Tibial nerve (tissue), 4 donors: ENCODE measurements at regions not wholly inside any gene's neighbourhood (a gene's known extent, or its start where the extent isn't known, plus 50 kb on each side); places are given as distances from the start of the nearest gene placed in this dataset.

ENCODE experiments used
- DNase-seq, 2 donors: peaks; one replicate each; pipeline ENCODE4 v3.0.0-alpha.2; 2019; ENCODE audit warnings: low spot score in 2 of 2
- H3K27ac ChIP-seq, 4 donors: fragments of 200-600 bp; sonication (generic) in 3 of 4; one replicate each; pipeline ENCODE4 v1.5.1; 2017 to 2019; ENCODE audit warnings: mild to moderate bottlenecking in 1 of 4
- H3K27me3 ChIP-seq, 2 donors: fragments of 200-600 bp; sonication (generic) in 1 of 2; one replicate each; pipeline versions ENCODE4 v1.5.1 to v1.6.0; 2017 to 2019
- H3K36me3 ChIP-seq, 3 donors: fragments of 200-600 bp; sonication (generic); one replicate each; pipeline ENCODE4 v1.5.1; 2018 to 2019
- H3K4me1 ChIP-seq, 4 donors: fragments of 200-600 bp; sonication (generic) in 3 of 4; one replicate each; pipeline ENCODE4 v1.5.1; 2017 to 2019
- H3K4me3 ChIP-seq, 4 donors: fragments of 200-600 bp; sonication (generic) in 3 of 4; one replicate each; pipeline ENCODE4 v1.5.1; 2017 to 2019; ENCODE audit warnings: mild to moderate bottlenecking in 1 of 4, moderate library complexity in 1 of 4
- H3K9me3 ChIP-seq, 4 donors: fragments of 200-600 bp; sonication (generic) in 3 of 4; one replicate each; pipeline ENCODE4 v1.5.1; 2017 to 2019
- CTCF ChIP-seq, 5 experiments: fragments of 200-600 bp in 3 of 5; fragments of 450-650 bp in 2 of 5; sonication (generic) in 3 of 5; IDR thresholded peaks; one replicate each; pipeline ENCODE4 v1.5.1; 2016 to 2019; ENCODE audit warnings: antibody characterized with exemption in 5 of 5, mild to moderate bottlenecking in 3 of 5, moderate library complexity in 2 of 5
- EP300 ChIP-seq, 2 donors: sonication (generic); formaldehyde crosslinking; IDR thresholded peaks; one replicate each; pipeline ENCODE4 v1.6.1; 2017; ENCODE audit warnings: antibody characterized with exemption in 2 of 2, mild to moderate bottlenecking in 1 of 2
- POLR2A ChIP-seq, 2 donors: fragments of 450-650 bp; IDR thresholded peaks; one replicate each; pipeline ENCODE4 v1.6.1; 2017; ENCODE audit warnings: antibody characterized with exemption in 2 of 2, mild to moderate bottlenecking in 2 of 2, moderate library complexity in 2 of 2
- WGBS, 2 donors: methylation state at CpG; one replicate each; pipeline ENCODE4 v1.1.5; 2018; 5-methylcytosine and 5-hydroxymethylcytosine counted together

GRCh38 chr11:27928809-27929208 is 179.1 kb downstream of the KIF18A start:
- no peak overlapping the region for H3K4me3 ChIP-seq
- no peak for DNase-seq

GRCh38 chr11:27926981-27927481 is 180.9 kb downstream of the KIF18A start:
- WGBS, 2 donors, result 71 to 72% methylated on average over 4 of the region's 4 CpGs
- DNase-seq, result no peak
- H3K27ac ChIP-seq, result no peak overlapping the region
- H3K36me3 ChIP-seq, result no peaks in the 10 kb centered on the region
- no peaks in the 10 kb centered on the region for H3K27me3 ChIP-seq
- H3K9me3 ChIP-seq, result peaks cover 0 to 8% (median 0%) of the 10 kb centered on the region in 4 donors
- TF ChIP-seq CTCF (IDR thresholded peaks at IDR 0.05) (no peak), EP300 (IDR thresholded peaks at IDR 0.05) (no peak), POLR2A (IDR thresholded peaks at IDR 0.05) (no peak)
- H3K4me3 ChIP-seq, result no peak overlapping the region
- H3K4me1 ChIP-seq, result no peaks in the 10 kb centered on the region

More at GRCh38 chr11:27928809-27929208, 179.1 kb downstream of the KIF18A start:
- TF ChIP-seq EP300 (IDR thresholded peaks at IDR 0.05) (no peak), POLR2A (IDR thresholded peaks at IDR 0.05) (no peak), CTCF (IDR thresholded peaks at IDR 0.05) (no peak)
- no peaks in the 10 kb centered on the region for H3K27me3 ChIP-seq
- no peaks in the 10 kb centered on the region for H3K4me1 ChIP-seq
- H3K9me3 ChIP-seq, result no peaks in the 10 kb centered on the region
- H3K27ac ChIP-seq, result no peak overlapping the region
- no peaks in the 10 kb centered on the region for H3K36me3 ChIP-seq
- WGBS, 2 donors, result 77 to 83% methylated on average over 1 of the region's 1 CpG

GRCh38 chr11:27926486-27926885 is 181.5 kb downstream of the KIF18A start:
- TF ChIP-seq CTCF (IDR thresholded peaks at IDR 0.05) (no peak), EP300 (IDR thresholded peaks at IDR 0.05) (no peak), POLR2A (IDR thresholded peaks at IDR 0.05) (no peak)
- WGBS, 2 donors, result 62 to 69% methylated on average over 2 of the region's 2 CpGs
- no peaks in the 10 kb centered on the region for H3K4me1 ChIP-seq

GRCh38 chr11:27921472-27921871 is 186.5 kb downstream of the KIF18A start:
- H3K27ac ChIP-seq, result no peak overlapping the region
- H3K9me3 ChIP-seq, result peaks cover 0 to 8% (median 0%) of the 10 kb centered on the region in 4 donors
- H3K4me1 ChIP-seq, result no peaks in the 10 kb centered on the region
- no peak overlapping the region for H3K4me3 ChIP-seq
- no peak for DNase-seq
- no peaks in the 10 kb centered on the region for H3K36me3 ChIP-seq
- no peaks in the 10 kb centered on the region for H3K27me3 ChIP-seq
- TF ChIP-seq CTCF (IDR thresholded peaks at IDR 0.05), result no peak
- no peak for TF ChIP-seq POLR2A (IDR thresholded peaks at IDR 0.05)
- no peak for TF ChIP-seq EP300 (IDR thresholded peaks at IDR 0.05)

More at GRCh38 chr11:27926486-27926885, 181.5 kb downstream of the KIF18A start:
- Histone ChIP-seq H3K4me3 (no peak overlapping the region), H3K27ac (no peak overlapping the region), H3K36me3 (no peaks in the 10 kb centered on the region), H3K9me3 (peaks cover 0 to 8% (median 0%) of the 10 kb centered on the region in 4 donors), H3K27me3 (no peaks in the 10 kb centered on the region)
- DNase-seq, result no peak

- no peak overlapping the region for H3K4me3 ChIP-seq
- 63 to 70% methylated on average over 6 of the region's 6 CpGs for WGBS, 2 donors
- no peaks in the 10 kb centered on the region for H3K27me3 ChIP-seq
- no peak for TF ChIP-seq POLR2A (IDR thresholded peaks at IDR 0.05)
- TF ChIP-seq CTCF (IDR thresholded peaks at IDR 0.05), result no peak
- TF ChIP-seq EP300 (IDR thresholded peaks at IDR 0.05), result no peak
- no peak for DNase-seq
- H3K27ac ChIP-seq, result no peak overlapping the region
- H3K36me3 ChIP-seq, result no peaks in the 10 kb centered on the region
- no peaks in the 10 kb centered on the region for H3K4me1 ChIP-seq
- no peaks in the 10 kb centered on the region for H3K9me3 ChIP-seq
Observed at GRCh38 chr11:27916541-27917100, 191.3 kb downstream of the KIF18A start.
